Lower lobe of right lung (tissue), 2 donors: ENCODE measurements at regions not wholly inside any gene's neighbourhood (a gene's known extent, or its start where the extent isn't known, plus 50 kb on each side); places are given as distances from the start of the nearest gene placed in this dataset.
A peak's percentile ranks its signal among the peaks of the same experiment; 100 is the strongest.
"Not testable (repeated sequence)": the region's sequence is repeated elsewhere in the genome, so short reads cannot be mapped to it uniquely, and the experiment has no call there.

ENCODE experiments used
- ATAC-seq, 2 donors: fragments of 200-7000 bp; cut with Tn5 transposase; one replicate each; pipeline ENCODE4 v1.9.1; 2020 to 2022; ENCODE audit warnings: mild to moderate bottlenecking in 2 of 2, moderate library complexity in 2 of 2
- DNase-seq: peaks from one replicate; pipeline ENCODE4 v3.0.0-alpha.2; 2020
- H3K27ac ChIP-seq: fragments of 200-600 bp; one replicate; pipeline ENCODE4 v1.8.0; 2022
- H3K27me3 ChIP-seq: fragments of 200-600 bp; one replicate; pipeline ENCODE4 v1.8.0; 2022; ENCODE audit warnings: low read depth
- H3K36me3 ChIP-seq: fragments of 200-600 bp; one replicate; pipeline ENCODE4 v1.8.0; 2022; ENCODE audit warnings: mild to moderate bottlenecking
- H3K4me1 ChIP-seq: fragments of 200-600 bp; one replicate; pipeline ENCODE4 v1.8.0; 2022
- H3K4me3 ChIP-seq: fragments of 200-600 bp; one replicate; pipeline ENCODE4 v1.8.0; 2022; ENCODE audit warnings: mild to moderate bottlenecking
- H3K9me3 ChIP-seq: fragments of 200-600 bp; one replicate; pipeline ENCODE4 v1.8.0; 2022
- intact Hi-C: fragments of 100-400 bp; cut with DNase I; formaldehyde crosslinking; loops from one replicate; pipeline ENCODE4 v1.11.0; 2022
- TF ChIP-seq, protein P1 (sequence below): fragments of 200-600 bp; IDR thresholded peaks from one replicate; pipeline ENCODE4 v1.8.0; 2022; ENCODE audit warnings: antibody characterized with exemption, mild to moderate bottlenecking
- donor health status: DM: no; HTN: yes; CAD: no; lungs with severe emphysema.

DNA sequence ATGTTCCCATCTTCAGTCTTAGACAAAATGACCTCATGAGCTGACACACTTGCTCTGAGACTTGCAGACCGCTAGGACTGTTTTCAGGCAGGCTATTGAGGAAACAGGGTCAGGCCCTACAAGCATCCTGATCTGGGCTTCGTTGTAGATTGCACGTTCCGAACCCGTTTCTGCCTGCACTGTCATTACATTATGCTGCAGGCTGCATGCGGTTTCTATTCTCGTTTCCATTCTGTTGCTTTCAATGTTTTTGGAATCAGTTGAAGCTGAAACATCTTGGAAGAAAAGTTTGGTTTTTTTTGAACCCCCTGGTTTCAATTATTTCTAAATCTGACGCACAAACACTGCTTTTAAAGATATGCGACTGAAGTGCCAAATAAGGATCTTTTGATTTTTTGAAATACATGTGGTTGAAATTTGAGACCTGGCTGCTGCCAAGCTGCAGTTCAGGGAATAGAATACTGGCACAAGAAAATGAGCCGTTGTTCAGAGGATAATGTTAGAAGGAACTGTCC lies 716.1 kb upstream of the INTU start:
- no peak for ATAC-seq
- no peaks in the 10 kb centered on the region for H3K27me3 ChIP-seq
- H3K36me3 ChIP-seq, result no peaks in the 10 kb centered on the region
- intact Hi-C loops, result no loop called here
- no peaks in the 10 kb centered on the region for H3K9me3 ChIP-seq
- TF ChIP-seq, protein P1, sequence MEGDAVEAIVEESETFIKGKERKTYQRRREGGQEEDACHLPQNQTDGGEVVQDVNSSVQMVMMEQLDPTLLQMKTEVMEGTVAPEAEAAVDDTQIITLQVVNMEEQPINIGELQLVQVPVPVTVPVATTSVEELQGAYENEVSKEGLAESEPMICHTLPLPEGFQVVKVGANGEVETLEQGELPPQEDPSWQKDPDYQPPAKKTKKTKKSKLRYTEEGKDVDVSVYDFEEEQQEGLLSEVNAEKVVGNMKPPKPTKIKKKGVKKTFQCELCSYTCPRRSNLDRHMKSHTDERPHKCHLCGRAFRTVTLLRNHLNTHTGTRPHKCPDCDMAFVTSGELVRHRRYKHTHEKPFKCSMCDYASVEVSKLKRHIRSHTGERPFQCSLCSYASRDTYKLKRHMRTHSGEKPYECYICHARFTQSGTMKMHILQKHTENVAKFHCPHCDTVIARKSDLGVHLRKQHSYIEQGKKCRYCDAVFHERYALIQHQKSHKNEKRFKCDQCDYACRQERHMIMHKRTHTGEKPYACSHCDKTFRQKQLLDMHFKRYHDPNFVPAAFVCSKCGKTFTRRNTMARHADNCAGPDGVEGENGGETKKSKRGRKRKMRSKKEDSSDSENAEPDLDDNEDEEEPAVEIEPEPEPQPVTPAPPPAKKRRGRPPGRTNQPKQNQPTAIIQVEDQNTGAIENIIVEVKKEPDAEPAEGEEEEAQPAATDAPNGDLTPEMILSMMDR, result no peak
- no peak overlapping the region for H3K4me3 ChIP-seq
- DNase-seq, result no peak
- H3K27ac ChIP-seq, result peak overlapping the region; percentile 3
- no peaks in the 10 kb centered on the region for H3K4me1 ChIP-seq

DNA sequence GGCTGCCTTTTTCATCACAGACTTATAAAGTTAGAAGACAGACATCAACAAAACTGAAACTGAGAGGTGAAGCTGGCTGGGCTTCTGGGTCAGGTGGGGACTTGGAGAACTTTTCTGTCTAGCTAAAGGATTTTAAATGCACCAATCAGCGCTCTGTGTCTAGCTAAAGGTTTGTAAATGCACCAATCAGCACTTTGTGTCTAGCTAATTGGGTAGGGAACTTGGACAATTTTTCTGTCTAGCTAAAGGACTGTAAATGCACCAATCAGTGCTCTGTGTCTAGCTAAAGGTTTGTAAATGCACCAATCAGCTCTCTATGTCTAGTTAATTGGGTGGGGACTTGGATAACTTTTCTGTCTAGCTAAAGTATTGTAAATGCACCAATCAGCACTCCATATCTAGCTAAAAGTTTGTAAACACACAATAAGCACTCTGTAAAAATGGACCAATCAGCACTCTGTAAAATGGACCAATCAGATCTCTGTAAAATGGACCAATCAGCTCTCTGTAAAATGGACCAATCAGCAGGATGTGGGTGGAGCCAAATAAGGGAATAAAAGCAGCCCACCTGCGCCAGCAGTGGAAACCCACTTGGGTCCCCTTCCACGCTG lies 710.3 kb upstream of the INTU start:
- H3K27ac ChIP-seq, H3K36me3 ChIP-seq, H3K4me1 ChIP-seq, H3K4me3 ChIP-seq, intact Hi-C loops, H3K9me3 ChIP-seq, DNase-seq, ATAC-seq, H3K27me3 ChIP-seq: not testable (repeated sequence)

DNA sequence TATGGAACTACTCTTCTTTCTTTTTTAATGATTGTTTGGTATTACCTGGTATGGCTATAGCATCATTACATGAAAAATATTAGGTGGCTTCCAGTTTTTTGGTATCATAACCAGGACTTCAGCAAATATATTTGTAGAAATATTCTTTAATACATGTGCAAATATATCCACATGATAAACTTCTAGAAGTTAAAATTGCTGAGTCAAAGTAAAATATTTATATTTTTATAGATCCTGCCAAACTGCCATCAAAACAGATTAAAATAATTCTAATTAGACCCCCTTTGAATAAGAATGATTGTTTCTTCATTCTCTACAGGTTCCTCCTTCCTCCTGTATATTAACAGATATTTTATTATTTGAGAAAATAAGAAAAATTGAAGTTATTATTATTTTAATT lies 708.5 kb upstream of the INTU start:
- Histone ChIP-seq H3K36me3 (no peaks in the 10 kb centered on the region), H3K4me3 (no peak overlapping the region), H3K27ac (no peak overlapping the region), H3K9me3 (peaks cover 7% of the 10 kb centered on the region), H3K27me3 (no peaks in the 10 kb centered on the region), H3K4me1 (no peaks in the 10 kb centered on the region)
- DNase-seq (no peak), ATAC-seq (no peak)
- TF ChIP-seq, protein P1, result no peak
- intact Hi-C loops, result no loop called here

DNA sequence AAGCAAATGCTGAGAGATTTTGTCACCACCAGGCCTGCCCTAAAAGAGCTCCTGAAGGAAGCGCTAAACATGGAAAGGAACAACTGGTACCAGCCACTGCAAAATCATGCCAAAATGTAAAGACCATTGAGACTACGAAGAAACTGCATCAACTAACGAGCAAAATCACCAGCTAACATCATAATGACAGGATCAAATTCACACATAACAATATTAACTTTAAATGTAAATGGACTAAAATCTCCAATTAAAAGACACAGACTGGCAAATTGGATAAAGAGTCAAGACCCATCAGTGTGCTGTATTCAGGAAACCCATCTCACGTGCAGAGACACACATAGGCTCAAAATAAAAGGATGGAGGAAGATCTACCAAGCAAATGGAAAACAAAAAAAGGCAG lies 702.7 kb upstream of the INTU start:
- H3K9me3 ChIP-seq, H3K27me3 ChIP-seq, DNase-seq, H3K4me3 ChIP-seq, H3K27ac ChIP-seq, intact Hi-C loops, H3K36me3 ChIP-seq, ATAC-seq, H3K4me1 ChIP-seq: not testable (repeated sequence)

DNA sequence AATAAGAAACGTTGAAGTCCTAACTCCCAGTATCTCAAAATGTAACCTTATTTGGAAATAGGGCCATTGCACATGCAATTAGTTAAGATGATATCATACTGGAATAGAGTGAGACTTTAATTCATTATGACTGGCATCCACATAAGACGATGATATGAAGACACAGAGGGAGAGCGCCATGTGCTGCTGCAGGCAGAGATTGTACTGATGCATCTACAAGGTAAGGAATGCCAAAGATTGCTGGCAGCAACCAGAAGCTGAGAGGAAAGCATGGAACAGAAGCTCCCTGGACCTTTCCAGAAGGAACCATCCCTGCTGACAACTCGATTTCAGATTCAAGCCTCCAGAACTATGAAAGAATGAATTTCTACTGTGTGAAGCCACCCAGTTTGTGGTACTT lies 697.0 kb upstream of the INTU start:
- no peak overlapping the region for H3K27ac ChIP-seq
- H3K36me3 ChIP-seq, result no peaks in the 10 kb centered on the region
- intact Hi-C loops, result no loop called here
- H3K4me3 ChIP-seq, result no peak overlapping the region
- H3K9me3 ChIP-seq, result no peaks in the 10 kb centered on the region
- TF ChIP-seq, protein P1, result no peak
- DNase-seq (no peak), ATAC-seq (no peak)
- H3K4me1 ChIP-seq, result no peaks in the 10 kb centered on the region
- H3K27me3 ChIP-seq, result no peaks in the 10 kb centered on the region

DNA sequence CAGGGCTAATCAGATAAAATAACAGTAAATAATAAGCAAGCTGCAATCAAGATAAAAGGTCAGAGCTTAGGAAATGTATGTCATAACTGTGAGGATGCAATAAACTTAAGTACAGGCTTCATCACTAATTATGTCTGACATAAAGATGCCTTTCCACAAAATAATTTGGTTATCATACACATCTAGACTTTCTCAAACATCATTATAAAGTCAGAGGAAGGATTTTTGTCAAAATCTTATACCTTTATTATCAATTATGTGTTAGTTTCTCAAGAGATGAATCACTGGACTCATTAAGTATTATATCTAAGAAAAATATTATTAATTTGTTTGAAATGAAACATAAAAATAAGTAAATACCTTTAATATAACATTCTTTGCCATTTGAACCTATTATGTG lies 695.4 kb upstream of the INTU start:
- DNase-seq, result no peak
- H3K27ac ChIP-seq, result no peak overlapping the region

More for the DNA sequence above, 695.4 kb upstream of the INTU start:
- Histone ChIP-seq H3K4me3 (no peak overlapping the region), H3K9me3 (no peaks in the 10 kb centered on the region), H3K36me3 (no peaks in the 10 kb centered on the region), H3K27me3 (no peaks in the 10 kb centered on the region), H3K4me1 (no peaks in the 10 kb centered on the region)
- no peak for ATAC-seq
- TF ChIP-seq, protein P1, result no peak
- intact Hi-C loops, result no loop called here
